GM12892 (cell line): ENCODE measurements at regions not wholly inside any gene's neighbourhood (a gene's known extent, or its start where the extent isn't known, plus 50 kb on each side); places are given as distances from the start of the nearest gene placed in this dataset.

Experiments
- POLR2A ChIP-seq: IDR thresholded peaks from 2 replicates; pipeline ENCODE4 v1.6.1; 2011; ENCODE audit warnings: low read depth, low read length, control low read depth
- POLR2AphosphoS5 ChIP-seq: IDR thresholded peaks from 2 replicates; pipeline ENCODE4 v1.6.1; 2011; ENCODE audit warnings: low read depth, low read length, control low read depth
- TAF1 ChIP-seq: IDR thresholded peaks from 2 replicates; pipeline ENCODE4 v1.6.1; 2011; ENCODE audit warnings: low read depth, mild to moderate bottlenecking, control low read depth, low read length, borderline replicate concordance

- TF ChIP-seq POLR2AphosphoS5: no peak
- TF ChIP-seq TAF1: no peak
- no peak for TF ChIP-seq POLR2A
Measured at GRCh38 chr2:19021100-19021476, 337.3 kb downstream of the OSR1 start.
